Inferior parietal cortex (tissue), 1 donor: ENCODE measurements at regions not wholly inside any gene's neighbourhood (a gene's known extent, or its start where the extent isn't known, plus 50 kb on each side); places are given as distances from the start of the nearest gene placed in this dataset.
"Not testable (repeated sequence)": the region's sequence is repeated elsewhere in the genome, so short reads cannot be mapped to it uniquely, and the experiment has no call there.

Experiments
- DNase-seq: peaks from one replicate; pipeline ENCODE4 v3.0.0-alpha.2; 2016; ENCODE audit errors: extremely low spot score

- DNase-seq: no peak
Observed at GRCh38 chr5:40137223-40137622, 542.5 kb upstream of the PTGER4 start.

- no peak for DNase-seq
Observed at GRCh38 chr5:40134883-40135520, 544.7 kb upstream of the PTGER4 start.

GRCh38 chr5:40124367-40124766 lies 555.3 kb upstream of the PTGER4 start:
- DNase-seq: no peak

GRCh38 chr5:40121236-40121635 lies 558.5 kb upstream of the PTGER4 start:
- DNase-seq: no peak

DNA sequence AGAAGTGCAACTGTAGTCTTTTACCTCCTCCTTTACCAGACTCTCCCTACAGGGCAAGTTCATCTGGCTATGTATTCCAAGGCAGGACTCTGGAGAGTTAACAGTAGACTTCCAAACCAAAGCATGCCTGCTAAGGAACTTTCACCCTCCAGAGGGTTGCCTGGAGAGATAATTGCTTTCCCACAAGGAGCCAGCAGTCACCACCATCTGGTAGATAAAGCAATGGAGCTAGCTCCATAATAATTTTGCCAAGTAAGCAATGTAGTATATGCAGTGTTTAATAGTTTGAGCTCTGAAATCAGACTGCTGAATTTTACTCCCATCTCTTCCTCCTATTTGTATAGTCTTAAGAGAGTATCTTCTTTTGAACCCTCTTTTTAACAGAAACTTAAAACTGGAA lies 566.8 kb upstream of the PTGER4 start:
- DNase-seq: no peak

- not testable (repeated sequence) for DNase-seq
Observed at GRCh38 chr5:40111036-40111435, 568.7 kb upstream of the PTGER4 start.

- DNase-seq: not testable (repeated sequence)
Observed at GRCh38 chr5:40108764-40109390, 570.8 kb upstream of the PTGER4 start.

GRCh38 chr5:40107786-40108185 lies 571.9 kb upstream of the PTGER4 start:
- not testable (repeated sequence) for DNase-seq

DNA sequence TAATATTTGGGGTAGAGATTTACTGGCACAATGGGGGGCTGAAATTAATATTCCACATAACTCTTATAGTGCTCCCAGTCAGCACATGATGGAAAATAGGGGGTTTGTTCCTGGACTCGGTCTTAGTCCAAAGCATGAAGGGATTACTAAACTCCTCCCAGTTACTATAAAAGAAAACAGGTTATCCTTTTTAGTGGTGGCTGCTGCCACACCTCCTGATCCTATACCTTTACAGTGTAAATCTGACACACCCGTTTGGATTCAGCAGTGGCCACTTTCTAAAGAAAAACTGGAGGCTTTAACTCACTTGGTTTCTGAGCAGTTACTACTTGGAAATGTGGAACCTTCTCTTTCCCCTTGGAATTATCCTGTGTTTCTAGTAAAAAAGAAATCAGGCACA lies 572.9 kb upstream of the PTGER4 start:
- no peak for DNase-seq

DNA sequence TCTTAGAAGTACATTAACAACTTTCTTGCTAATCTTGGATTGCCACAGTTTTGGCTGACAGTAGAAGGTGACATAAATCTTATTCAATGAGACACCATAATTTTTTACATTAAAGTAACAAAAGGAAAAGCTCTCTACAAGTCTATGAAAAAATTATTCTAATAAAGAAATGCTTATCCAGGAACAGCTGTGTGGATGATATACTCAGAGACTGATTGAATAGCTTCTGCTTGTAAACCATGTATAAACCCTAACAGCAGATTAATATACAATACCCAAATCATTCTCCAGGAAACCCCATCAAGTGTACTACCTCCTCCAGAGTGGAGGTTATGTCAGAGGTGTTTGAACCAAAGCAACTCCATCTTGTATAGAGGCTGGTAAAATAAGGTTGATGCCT lies 581.4 kb upstream of the PTGER4 start:
- no peak for DNase-seq

DNA sequence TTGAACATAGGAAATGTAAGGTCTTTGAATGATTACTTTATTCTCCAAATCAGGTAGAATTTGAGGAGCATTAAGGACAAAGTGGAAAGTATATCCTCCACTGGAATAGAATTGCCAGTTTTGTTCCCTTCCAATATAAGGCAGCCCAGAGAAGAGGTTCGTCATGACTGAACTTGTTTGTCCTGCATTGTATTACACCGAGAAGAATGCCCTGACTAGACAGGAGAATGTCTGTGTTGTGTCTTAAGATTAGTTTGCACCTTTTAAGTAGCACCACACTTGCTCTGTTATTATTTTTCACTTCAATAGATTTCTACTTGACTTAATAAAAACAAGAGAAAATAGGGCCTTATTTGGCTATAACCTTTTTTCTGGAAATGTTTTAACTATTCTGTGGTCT lies 586.2 kb upstream of the PTGER4 start:
- DNase-seq: no peak

DNA sequence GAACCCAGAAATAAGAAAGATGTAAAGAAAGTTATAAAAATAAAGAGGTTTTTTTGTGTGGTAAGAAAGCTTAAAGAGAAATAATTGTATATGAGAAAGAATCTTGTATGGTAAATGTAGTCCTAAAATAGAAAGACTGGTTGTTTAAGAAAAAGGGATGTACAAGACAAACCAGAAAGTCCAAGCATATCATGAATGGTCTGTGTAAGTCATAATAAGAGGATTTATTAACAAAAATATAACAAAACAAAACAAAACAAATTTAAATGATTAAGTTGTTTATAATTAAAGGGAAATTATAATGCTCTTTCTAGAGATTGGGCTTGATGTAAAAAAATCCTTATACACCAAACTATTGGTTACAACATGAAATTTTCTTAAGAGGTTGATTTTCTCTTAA lies 590.4 kb upstream of the PTGER4 start:
- DNase-seq: no peak

DNA sequence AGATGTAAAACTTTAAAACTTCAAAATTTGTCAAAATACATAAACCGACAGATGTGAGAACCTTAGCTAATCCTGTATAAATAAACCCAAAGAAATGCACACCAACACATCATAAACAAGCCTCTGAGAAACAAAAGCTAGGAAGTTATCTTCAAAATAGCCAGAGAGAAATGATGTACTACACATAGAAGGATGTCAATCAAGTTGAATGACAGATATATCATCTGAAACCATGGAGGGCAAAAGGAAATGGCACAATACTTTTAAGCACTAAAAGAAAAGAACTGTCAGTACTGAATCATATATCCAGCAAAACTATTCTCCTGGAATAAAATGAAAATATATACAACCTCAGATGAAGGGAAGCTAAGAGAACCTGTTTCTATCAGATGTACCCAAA lies 595.1 kb upstream of the PTGER4 start:
- DNase-seq: no peak

DNA sequence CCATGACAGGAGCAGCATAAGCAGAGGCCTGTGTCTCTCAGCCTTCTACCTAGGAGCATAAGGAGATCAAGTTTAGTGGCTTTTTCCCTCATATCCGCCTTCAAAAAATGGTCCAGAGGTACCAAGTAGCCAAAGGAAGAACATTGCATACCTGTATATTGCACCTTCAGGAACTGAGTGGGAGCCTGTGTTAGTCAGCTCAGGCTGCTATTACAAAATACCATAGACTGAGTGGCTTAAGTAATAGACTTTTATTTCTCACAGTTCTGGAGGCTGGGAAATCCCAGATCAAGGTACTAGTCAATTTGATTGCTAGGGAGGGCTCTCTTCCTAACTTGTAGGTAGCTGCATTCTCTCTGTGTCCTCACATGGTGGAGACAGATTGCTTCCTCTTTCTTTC lies 597.4 kb upstream of the PTGER4 start:
- no peak for DNase-seq

GRCh38 chr5:40080191-40080590 lies 599.5 kb upstream of the PTGER4 start:
- DNase-seq: no peak

GRCh38 chr5:40078898-40079575 lies 600.7 kb upstream of the PTGER4 start:
- DNase-seq: no peak

DNA sequence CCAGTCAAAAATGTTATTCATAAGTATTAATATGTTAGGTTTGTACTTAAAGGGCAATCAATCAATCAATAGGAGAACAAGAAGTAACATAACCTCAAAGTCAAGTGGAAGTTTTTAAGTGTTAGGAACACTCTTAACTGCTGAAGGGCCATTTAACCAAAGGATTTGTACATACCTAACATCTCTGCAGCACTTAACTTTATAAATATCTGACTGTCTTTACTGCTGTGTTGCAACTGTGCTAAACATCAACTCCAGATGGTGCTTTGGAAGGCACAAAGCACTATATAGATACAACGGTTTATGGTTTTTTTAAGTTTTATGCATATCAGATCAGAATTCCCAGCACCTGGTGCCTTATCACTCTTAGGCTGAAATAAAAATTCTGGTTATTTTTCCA lies 604.9 kb upstream of the PTGER4 start:
- DNase-seq: no peak

GRCh38 chr5:40073927-40074326 lies 605.8 kb upstream of the PTGER4 start:
- DNase-seq: no peak

DNA sequence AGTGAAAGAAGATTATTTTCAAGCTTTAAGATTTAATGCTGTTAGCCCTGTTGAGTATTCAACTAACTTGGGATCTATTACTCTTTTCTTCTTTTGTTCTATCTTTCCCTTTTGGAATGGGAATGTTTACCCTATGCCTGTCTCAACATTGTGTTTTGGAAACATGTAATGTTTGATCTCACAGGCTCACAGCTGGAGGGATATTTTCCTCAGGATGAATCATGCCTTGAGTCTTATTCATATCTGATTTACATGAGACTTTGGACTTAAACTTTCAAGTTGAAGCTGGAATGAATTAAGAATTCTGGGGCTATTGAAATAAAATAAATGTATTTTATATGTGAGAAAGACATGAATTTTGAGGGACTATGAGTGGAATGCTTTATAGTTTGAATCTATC lies 607.8 kb upstream of the PTGER4 start:
- no peak for DNase-seq

DNA sequence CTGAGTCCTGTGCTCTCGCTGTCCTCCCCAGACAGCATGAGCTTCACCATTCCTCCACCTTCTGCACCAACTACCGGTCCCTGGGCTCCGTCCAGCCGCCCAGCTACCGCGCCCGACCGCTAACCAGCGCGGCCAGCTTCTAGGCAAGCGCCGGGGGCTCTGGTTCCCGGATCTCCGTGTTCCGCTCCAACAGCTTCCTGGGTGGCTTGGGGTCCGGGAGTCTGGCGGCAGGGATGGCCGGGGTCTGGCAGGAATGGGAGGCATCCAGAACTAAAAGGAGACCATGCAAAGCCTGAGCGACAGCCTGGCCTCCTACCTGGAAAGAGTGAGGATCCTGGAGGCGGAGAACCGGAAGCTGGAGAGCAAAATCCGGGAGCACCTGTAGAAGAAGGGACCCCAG lies 613.1 kb upstream of the PTGER4 start:
- DNase-seq: no peak

GRCh38 chr5:40052808-40053207 lies 626.9 kb upstream of the PTGER4 start:
- no peak for DNase-seq

GRCh38 chr5:40046792-40047191 lies 622.0 kb upstream of the DAB2 start:
- DNase-seq: no peak

- DNase-seq: no peak
Observed at GRCh38 chr5:40045429-40045828, 620.6 kb upstream of the DAB2 start.
